Central memory CD4-positive, alpha-beta T cell (primary cell): ENCODE measurements at regions not wholly inside any gene's neighbourhood (a gene's known extent, or its start where the extent isn't known, plus 50 kb on each side); places are given as distances from the start of the nearest gene placed in this dataset.
"Not testable (repeated sequence)": the region's sequence is repeated elsewhere in the genome, so short reads cannot be mapped to it uniquely, and the experiment has no call there.

ENCODE experiments used
- DNase-seq: peaks from one replicate; pipeline ENCODE4 v3.0.0; 2022

GRCh38 chr2:106249157-106249828 is 55.2 kb upstream of the UXS1 start:
- DNase-seq: not testable (repeated sequence)

GRCh38 chr2:106248548-106249151 is 54.5 kb upstream of the UXS1 start:
- DNase-seq: not testable (repeated sequence)
